Right lobe of liver (tissue), 6 donors: ENCODE measurements at regions not wholly inside any gene's neighbourhood (a gene's known extent, or its start where the extent isn't known, plus 50 kb on each side); places are given as distances from the start of the nearest gene placed in this dataset.

Source experiments
- ATAC-seq, 4 donors: fragments of 200-7000 bp; cut with Tn5 transposase; one replicate each; pipeline ENCODE4 v1.9.1; 2020; ENCODE audit warnings: mild to moderate bottlenecking in 4 of 4, moderate library complexity in 4 of 4
- DNase-seq, 3 donors: peaks; one replicate each; pipeline ENCODE4 v3.0.0-alpha.2; 2020
- H3K27ac ChIP-seq, 3 donors: fragments of 200-600 bp; one replicate each; pipeline ENCODE4 v1.8.0; 2022
- H3K27me3 ChIP-seq, 2 donors: fragments of 200-600 bp; one replicate each; pipeline ENCODE4 v1.8.0; 2022
- H3K36me3 ChIP-seq, 4 donors: fragments of 200-600 bp; sonication (generic) in 1 of 4; one replicate each; pipeline versions ENCODE4 v1.5.1 to v1.8.0; 2017 to 2022; ENCODE audit warnings: control low read depth in 1 of 4
- H3K4me1 ChIP-seq, 4 donors: fragments of 200-600 bp; sonication (generic) in 1 of 4; one replicate each; pipeline versions ENCODE4 v1.5.1 to v1.8.0; 2017 to 2022; ENCODE audit warnings: control low read depth in 1 of 4
- H3K4me3 ChIP-seq, 3 donors: fragments of 200-600 bp; one replicate each; pipeline ENCODE4 v1.8.0; 2022
- H3K9me3 ChIP-seq, 4 donors: fragments of 200-600 bp; sonication (generic) in 1 of 4; one replicate each; pipeline versions ENCODE4 v1.5.1 to v1.8.0; 2017 to 2022; ENCODE audit warnings: control low read depth in 1 of 4
- POLR2A ChIP-seq: fragments of 450-650 bp; IDR thresholded peaks from one replicate; pipeline ENCODE4 v1.6.1; 2017; ENCODE audit warnings: antibody characterized with exemption, mild to moderate bottlenecking
- WGBS: methylation state at CpG from one replicate; pipeline ENCODE4 v1.1.6; 2018; ENCODE audit warnings: low coverage, low lambda C conversion rate; ENCODE audit not compliant: insufficient coverage; ENCODE audit errors: missing lambda C conversion rate; 5-methylcytosine and 5-hydroxymethylcytosine counted together
- intact Hi-C, 2 donors: fragments of 100-400 bp; cut with DNase I; formaldehyde crosslinking; loops; one replicate each; pipeline versions ENCODE4 v1.11.2 to v1.14.1; 2022
- TF ChIP-seq, protein P1 (sequence below), 4 donors: fragments of 200-600 bp in 3 of 4; fragments of 450-650 bp in 1 of 4; IDR thresholded peaks; one replicate each; pipeline versions ENCODE4 v1.5.1 to v1.8.0; 2016 to 2022; ENCODE audit warnings: antibody characterized with exemption in 4 of 4, mild to moderate bottlenecking in 2 of 4
- donor health status: DM: no; HTN: yes; CAD: no.
- donor health status: DM: no; HTN: no; CAD: no.
- donor health status: DM: no; HTN: no; CAD: no.
- donor health status: DM: no; HTN: yes; CAD: no.
- donor health status: DM: no; HTN: yes; CAD: no.

DNA sequence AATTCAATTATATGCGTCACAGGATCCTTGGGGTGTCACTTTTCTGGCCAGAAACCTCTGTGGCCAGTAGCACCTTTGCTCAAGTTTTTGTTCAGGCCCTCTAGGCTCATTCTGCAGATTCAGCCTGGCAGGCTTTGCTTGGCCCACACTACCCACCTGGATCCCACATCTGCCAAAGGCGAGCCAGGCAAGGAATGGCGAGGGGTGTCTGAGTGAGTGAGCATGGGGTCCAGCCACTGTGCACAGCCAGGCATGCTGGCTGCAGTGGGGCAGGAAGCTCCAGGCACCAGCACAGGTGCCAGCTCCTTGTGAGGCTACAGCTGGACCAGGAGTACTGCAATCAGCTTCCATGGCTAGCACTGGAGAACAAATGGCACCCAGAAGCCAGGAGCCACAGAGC is 914.9 kb downstream of the FSTL5 start:
- DNase-seq (no peak), ATAC-seq (no peak)
- Histone ChIP-seq H3K27ac (no peak overlapping the region), H3K4me3 (no peak overlapping the region), H3K4me1 (no peaks in the 10 kb centered on the region), H3K36me3 (no peaks in the 10 kb centered on the region), H3K27me3 (no peaks in the 10 kb centered on the region), H3K9me3 (no peaks in the 10 kb centered on the region)
- TF ChIP-seq, protein P1, sequence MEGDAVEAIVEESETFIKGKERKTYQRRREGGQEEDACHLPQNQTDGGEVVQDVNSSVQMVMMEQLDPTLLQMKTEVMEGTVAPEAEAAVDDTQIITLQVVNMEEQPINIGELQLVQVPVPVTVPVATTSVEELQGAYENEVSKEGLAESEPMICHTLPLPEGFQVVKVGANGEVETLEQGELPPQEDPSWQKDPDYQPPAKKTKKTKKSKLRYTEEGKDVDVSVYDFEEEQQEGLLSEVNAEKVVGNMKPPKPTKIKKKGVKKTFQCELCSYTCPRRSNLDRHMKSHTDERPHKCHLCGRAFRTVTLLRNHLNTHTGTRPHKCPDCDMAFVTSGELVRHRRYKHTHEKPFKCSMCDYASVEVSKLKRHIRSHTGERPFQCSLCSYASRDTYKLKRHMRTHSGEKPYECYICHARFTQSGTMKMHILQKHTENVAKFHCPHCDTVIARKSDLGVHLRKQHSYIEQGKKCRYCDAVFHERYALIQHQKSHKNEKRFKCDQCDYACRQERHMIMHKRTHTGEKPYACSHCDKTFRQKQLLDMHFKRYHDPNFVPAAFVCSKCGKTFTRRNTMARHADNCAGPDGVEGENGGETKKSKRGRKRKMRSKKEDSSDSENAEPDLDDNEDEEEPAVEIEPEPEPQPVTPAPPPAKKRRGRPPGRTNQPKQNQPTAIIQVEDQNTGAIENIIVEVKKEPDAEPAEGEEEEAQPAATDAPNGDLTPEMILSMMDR (IDR thresholded peaks at IDR 0.05): no peak
- TF ChIP-seq POLR2A: no peak
- 100% methylated on average over 1 of the region's 3 CpGs for WGBS
- intact Hi-C loops: no loop called here

DNA sequence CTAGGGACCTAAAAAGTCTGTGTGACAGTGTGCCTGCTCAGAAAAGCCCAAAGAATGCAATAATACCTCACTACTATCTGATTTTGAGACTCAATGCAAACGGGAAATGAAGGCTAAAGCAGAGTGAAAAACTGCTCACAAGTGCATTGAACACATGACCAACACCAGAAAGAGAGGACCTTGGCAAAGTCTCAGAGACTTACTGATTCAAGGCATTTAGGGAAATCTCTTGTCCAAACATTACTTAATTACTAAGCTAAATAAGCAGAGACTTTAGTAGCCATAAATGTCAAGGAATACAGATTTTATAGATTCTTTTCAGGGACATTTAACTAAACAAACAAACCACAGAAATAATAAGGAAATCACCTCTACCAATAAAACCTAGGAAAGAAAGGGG is 916.0 kb downstream of the FSTL5 start:
- no peaks in the 10 kb centered on the region for H3K27me3 ChIP-seq
- no peak for TF ChIP-seq POLR2A
- TF ChIP-seq, protein P1 (IDR thresholded peaks at IDR 0.05): no peak
- no peaks in the 10 kb centered on the region for H3K4me1 ChIP-seq
- H3K27ac ChIP-seq: no peak overlapping the region
- intact Hi-C loops: no loop called here
- H3K4me3 ChIP-seq: no peak overlapping the region
- no peaks in the 10 kb centered on the region for H3K9me3 ChIP-seq
- 29% methylated on average over 1 of the region's 1 CpG for WGBS
- DNase-seq: no peak
- ATAC-seq: no peak
- H3K36me3 ChIP-seq: no peaks in the 10 kb centered on the region

DNA sequence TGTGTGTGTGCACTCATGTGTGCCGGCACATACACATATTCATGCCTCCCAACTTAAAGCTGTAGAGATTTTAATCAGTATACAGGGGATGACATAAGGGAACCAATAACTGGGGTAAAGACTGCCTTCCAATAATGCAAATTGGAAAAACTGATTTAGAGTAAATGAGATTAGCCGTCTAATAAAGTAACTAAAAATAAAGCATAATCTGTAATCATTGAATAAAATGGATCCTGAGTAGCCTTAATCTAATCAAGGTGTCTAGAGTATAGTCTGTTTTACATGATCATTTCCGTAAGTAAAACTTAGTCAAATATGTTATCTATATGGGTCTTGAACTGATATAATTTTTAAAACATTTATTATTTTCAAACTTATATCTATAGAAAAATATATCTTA is 925.8 kb downstream of the FSTL5 start:
- H3K27me3 ChIP-seq: no peaks in the 10 kb centered on the region
- ATAC-seq: no peak
- no peak overlapping the region for H3K4me3 ChIP-seq
- no peak for DNase-seq
- 46% methylated on average over 3 of the region's 3 CpGs for WGBS
- H3K9me3 ChIP-seq: no peaks in the 10 kb centered on the region
- H3K4me1 ChIP-seq: no peaks in the 10 kb centered on the region
- H3K27ac ChIP-seq: no peak overlapping the region
- intact Hi-C loops: no loop called here
- TF ChIP-seq POLR2A: no peak
- TF ChIP-seq, protein P1 (IDR thresholded peaks at IDR 0.05): no peak
- H3K36me3 ChIP-seq: no peaks in the 10 kb centered on the region

DNA sequence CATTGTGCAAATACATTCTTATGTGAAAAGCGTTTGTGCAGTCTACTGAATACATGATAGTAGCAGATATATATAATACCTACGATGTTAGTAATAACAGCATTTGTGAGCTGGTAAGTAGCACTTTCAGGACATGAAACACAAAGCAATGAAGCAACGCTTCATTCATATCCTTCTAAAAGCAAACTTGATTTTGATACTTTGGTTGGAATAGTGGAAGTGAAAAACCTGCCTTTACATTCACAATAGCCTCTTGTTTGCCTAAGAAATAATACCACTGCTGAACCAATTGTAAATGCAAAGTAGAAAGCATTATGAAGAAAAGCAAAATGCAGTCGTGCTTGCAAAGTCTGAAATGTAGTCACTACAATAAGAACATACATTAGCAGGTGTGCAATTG is 926.3 kb downstream of the FSTL5 start:
- Histone ChIP-seq H3K9me3 (no peaks in the 10 kb centered on the region), H3K36me3 (no peaks in the 10 kb centered on the region), H3K27ac (no peak overlapping the region), H3K4me1 (no peaks in the 10 kb centered on the region), H3K27me3 (no peaks in the 10 kb centered on the region), H3K4me3 (no peak overlapping the region)
- ATAC-seq (no peak), DNase-seq (no peak)
- intact Hi-C loops: no loop called here
- no peak for TF ChIP-seq POLR2A
- TF ChIP-seq, protein P1 (IDR thresholded peaks at IDR 0.05): no peak
- WGBS: 65% methylated on average over 4 of the region's 4 CpGs

DNA sequence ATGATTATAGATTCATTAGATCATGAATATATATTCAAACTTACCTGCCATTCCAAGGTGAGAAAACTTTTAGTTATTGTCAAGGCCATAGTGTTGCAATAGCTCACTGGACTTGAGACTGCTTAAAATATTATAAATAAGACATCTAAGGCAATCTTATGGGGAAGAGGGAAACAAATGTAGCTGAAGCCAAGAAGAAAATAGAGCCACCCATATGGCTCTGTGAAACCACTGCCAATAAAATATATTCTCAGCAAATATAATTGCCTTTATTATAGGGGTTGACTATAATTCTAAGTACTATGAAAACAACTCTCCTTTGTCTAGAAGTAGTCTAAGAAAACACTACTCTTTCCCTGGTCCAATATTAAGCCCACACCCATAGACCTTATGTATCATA is 938.5 kb downstream of the FSTL5 start:
- Histone ChIP-seq H3K4me1 (peaks cover 0 to 4% (median 0%) of the 10 kb centered on the region in 4 donors), H3K9me3 (no peaks in the 10 kb centered on the region), H3K36me3 (no peaks in the 10 kb centered on the region), H3K4me3 (no peak overlapping the region), H3K27ac (no peak overlapping the region), H3K27me3 (no peaks in the 10 kb centered on the region)
- TF ChIP-seq POLR2A: no peak
- TF ChIP-seq, protein P1 (IDR thresholded peaks at IDR 0.05): no peak
- ATAC-seq (no peak), DNase-seq (no peak)
- intact Hi-C loops: no loop called here
